Endothelial cell of umbilical vein (primary cell): ENCODE measurements at regions not wholly inside any gene's neighbourhood (a gene's known extent, or its start where the extent isn't known, plus 50 kb on each side); places are given as distances from the start of the nearest gene placed in this dataset.

Source experiments
- BruUV-seq: library from RNA; stranded (reverse); fragments of 400-500 nt; replicated peaks from 2 replicates; lab custom pipeline; 2021; lab: Mats Ljungman, UMichigan
- CTCF ChIA-PET: fragments of 300-600, 350-600 bp; sonication (Branson Sonifier 250); formaldehyde crosslinking; loops from one replicate; lab custom pipeline; 2021; ENCODE audit warnings: antibody characterized with exemption, inconsistent platforms; lab: Charles Lee
- POLR2A ChIA-PET: fragments of 300-600, 350-600 bp; sonication (Branson Sonifier 250); formaldehyde crosslinking; loops from one replicate; lab custom pipeline; 2021; ENCODE audit warnings: antibody characterized with exemption, inconsistent platforms; lab: Charles Lee
- DNase-seq: peaks from one replicate; pipeline ENCODE4 v3.0.0-alpha.2; 2011; ENCODE audit warnings: low read depth, low spot score
- FAIRE-seq: peaks from 2 replicates; lab custom pipeline; 2011; peaks lifted over from hg19 to GRCh38; lab: Jason Lieb, UNC
- H2AFZ ChIP-seq: 2 replicates; pipeline ENCODE4 v1.6.0; 2012; ENCODE audit warnings: low read depth, low read length, control low read depth, inconsistent platforms
- H3K27ac ChIP-seq: 2 replicates; pipeline ENCODE4 v1.5.1; 2011; ENCODE audit warnings: low read depth, mild to moderate bottlenecking, control low read depth, low read length, moderate library complexity; ENCODE audit not compliant: insufficient read depth
- H3K27me3 ChIP-seq, 2 experiments: 2 replicates each; pipeline versions ENCODE4 v1.6.0 to v1.6.1; 2011; ENCODE audit warnings: low read length in 2 of 2, mixed read lengths in 1 of 2; ENCODE audit not compliant: control insufficient read depth in 2 of 2, insufficient read depth in 2 of 2
- H3K36me3 ChIP-seq, 2 experiments: 2 replicates in 1 of 2; 3 replicates in 1 of 2; pipeline ENCODE4 v1.5.1; 2011; ENCODE audit warnings: low read length in 2 of 2, mild to moderate bottlenecking in 1 of 2, moderate library complexity in 1 of 2; ENCODE audit not compliant: control insufficient read depth in 2 of 2, insufficient read depth in 2 of 2; ENCODE audit errors: extremely low read depth in 1 of 2
- H3K4me1 ChIP-seq: 3 replicates; pipeline ENCODE4 v1.5.1; 2011; ENCODE audit warnings: mild to moderate bottlenecking, low read length; ENCODE audit not compliant: control insufficient read depth, insufficient read depth; ENCODE audit errors: extremely low read depth
- H3K4me2 ChIP-seq: 2 replicates; pipeline ENCODE4 v1.6.1; 2011; ENCODE audit warnings: low read length, control low read depth, mixed read lengths; ENCODE audit not compliant: insufficient read depth
- H3K4me3 ChIP-seq, 3 experiments: fragments of 200-600 bp in 1 of 3; sonication (generic), shearing (Covaris generic) in 1 of 3; replicated peaks in 1 of 3; 2 replicates each; pipeline ENCODE4 v1.5.1; 2011 to 2016; ENCODE audit warnings: control low read depth in 3 of 3, low read length in 3 of 3, mild to moderate bottlenecking in 2 of 3, inconsistent platforms in 1 of 3, low read depth in 1 of 3, moderate library complexity in 1 of 3; ENCODE audit not compliant: insufficient read depth in 1 of 3
- H3K79me2 ChIP-seq: 2 replicates; pipeline ENCODE4 v1.6.0; 2012; ENCODE audit warnings: low read length, inconsistent platforms; ENCODE audit not compliant: control insufficient read depth, insufficient read depth
- H3K9ac ChIP-seq: replicated peaks from 2 replicates; pipeline ENCODE3; 2011; ENCODE audit warnings: low read length, control low read depth; ENCODE audit not compliant: insufficient read depth; ENCODE audit errors: extremely low read depth
- H3K9me1 ChIP-seq: replicated peaks from 3 replicates; pipeline ENCODE4 v1.6.0; 2011; ENCODE audit warnings: mild to moderate bottlenecking, low read length; ENCODE audit not compliant: control insufficient read depth, insufficient read depth; ENCODE audit errors: extremely low read depth
- H3K9me3 ChIP-seq: replicated peaks from 2 replicates; pipeline ENCODE4 v1.5.1; 2012; ENCODE audit warnings: low read length, inconsistent platforms; ENCODE audit not compliant: control insufficient read depth, insufficient read depth
- H4K20me1 ChIP-seq: replicated peaks from 2 replicates; pipeline ENCODE3; 2011; ENCODE audit warnings: mild to moderate bottlenecking, low read length; ENCODE audit not compliant: control insufficient read depth, insufficient read depth; ENCODE audit errors: extremely low read depth
- EZH2 ChIP-seq: IDR thresholded peaks from 2 replicates; pipeline ENCODE4 v1.6.1; 2012; ENCODE audit warnings: borderline replicate concordance, low read depth, mild to moderate bottlenecking, moderate library complexity, low read length, inconsistent platforms; ENCODE audit not compliant: severe bottlenecking
- FOS ChIP-seq: IDR thresholded peaks from 2 replicates; pipeline ENCODE4 v1.6.1; 2011; ENCODE audit warnings: mild to moderate bottlenecking, low read length, moderate library complexity, borderline replicate concordance; ENCODE audit not compliant: insufficient read depth
- GATA2 ChIP-seq: IDR thresholded peaks from 2 replicates; pipeline ENCODE4 v1.7.0; 2011; ENCODE audit warnings: low read depth, mild to moderate bottlenecking, moderate library complexity, mixed read lengths, low read length; ENCODE audit not compliant: insufficient read length, insufficient read depth
- JUN ChIP-seq: IDR thresholded peaks from 2 replicates; pipeline ENCODE4 v1.6.1; 2011; ENCODE audit warnings: borderline replicate concordance, low read depth; ENCODE audit not compliant: insufficient read length, insufficient read depth
- MYC ChIP-seq: IDR thresholded peaks from one replicate; pipeline ENCODE4 v1.6.1; 2011; ENCODE audit warnings: mild to moderate bottlenecking, low read depth, low read length
- POLR2A ChIP-seq: IDR thresholded peaks from 2 replicates; pipeline ENCODE4 v1.6.1; 2012; ENCODE audit warnings: low read depth, mild to moderate bottlenecking, control low read depth, low read length
- POLR2AphosphoS5 ChIP-seq: IDR thresholded peaks from 2 replicates; pipeline ENCODE4 v1.6.1; 2012; ENCODE audit warnings: low read depth, mild to moderate bottlenecking, control low read depth, low read length, moderate library complexity; ENCODE audit not compliant: insufficient read depth
- dilution Hi-C: fragments of 300-500 bp; cut with MboI; formaldehyde crosslinking; loops from one replicate; pipeline ENCODE4 v1.15.0; 2019; ENCODE audit warnings: low sequenced_read_pairs; ENCODE audit not compliant: extremely low pct_ligation_motif_present
- intact Hi-C: fragments of 100-400 bp; cut with micrococcal nuclease; formaldehyde crosslinking; loops from one replicate; pipeline ENCODE4 v1.10.0; 2022
- TF ChIP-seq, protein P1 (sequence below): IDR thresholded peaks from 2 replicates; pipeline ENCODE4 v1.6.1; 2011; ENCODE audit not compliant: insufficient read depth, insufficient read length
- TF ChIP-seq, protein P2 (sequence below), 2 donors: IDR thresholded peaks; 1 replicate in 1 of 2; 2 replicates in 1 of 2; pipeline ENCODE4 v1.5.1; 2011; ENCODE audit warnings: low read length in 2 of 2, mild to moderate bottlenecking in 2 of 2, moderate library complexity in 2 of 2, control low read depth in 1 of 2, inconsistent platforms in 1 of 2, low read depth in 1 of 2; ENCODE audit not compliant: insufficient read depth in 1 of 2; ENCODE audit errors: extremely low read depth in 1 of 2

GRCh38 chr11:116059919-116060318 lies 555.7 kb upstream of the CADM1 start:
- Histone ChIP-seq H4K20me1 (no peaks in the 10 kb centered on the region), H3K9me1 (no peaks in the 10 kb centered on the region), H2AFZ (no peak overlapping the region), H3K79me2 (no peaks in the 10 kb centered on the region), H3K27ac (no peak overlapping the region), H3K27me3 (no peaks in the 10 kb centered on the region), H3K9me3 (peaks cover 2% of the 10 kb centered on the region), H3K9ac (no peak overlapping the region), H3K4me2 (no peak overlapping the region), H3K4me3 (no peak overlapping the region), H3K36me3 (no peaks in the 10 kb centered on the region), H3K4me1 (no peaks in the 10 kb centered on the region)
- CTCF ChIA-PET: interaction anchor here (0.7 kb wide), 1 partner anchor 1620 kb away, joined by 3 read pairs; no protein-coding TSS in a partner anchor
- intact Hi-C loops: no loop called here
- POLR2A ChIA-PET: no interaction called here
- no peak for FAIRE-seq
- TF ChIP-seq, protein P1, sequence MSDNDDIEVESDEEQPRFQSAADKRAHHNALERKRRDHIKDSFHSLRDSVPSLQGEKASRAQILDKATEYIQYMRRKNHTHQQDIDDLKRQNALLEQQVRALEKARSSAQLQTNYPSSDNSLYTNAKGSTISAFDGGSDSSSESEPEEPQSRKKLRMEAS: no peak
- TF ChIP-seq MYC: no peak
- no peak for TF ChIP-seq POLR2A
- no peak for TF ChIP-seq POLR2AphosphoS5
- no peak for TF ChIP-seq JUN
- TF ChIP-seq FOS: no peak
- TF ChIP-seq EZH2: no peak
- no peak for TF ChIP-seq GATA2
- TF ChIP-seq, protein P2, sequence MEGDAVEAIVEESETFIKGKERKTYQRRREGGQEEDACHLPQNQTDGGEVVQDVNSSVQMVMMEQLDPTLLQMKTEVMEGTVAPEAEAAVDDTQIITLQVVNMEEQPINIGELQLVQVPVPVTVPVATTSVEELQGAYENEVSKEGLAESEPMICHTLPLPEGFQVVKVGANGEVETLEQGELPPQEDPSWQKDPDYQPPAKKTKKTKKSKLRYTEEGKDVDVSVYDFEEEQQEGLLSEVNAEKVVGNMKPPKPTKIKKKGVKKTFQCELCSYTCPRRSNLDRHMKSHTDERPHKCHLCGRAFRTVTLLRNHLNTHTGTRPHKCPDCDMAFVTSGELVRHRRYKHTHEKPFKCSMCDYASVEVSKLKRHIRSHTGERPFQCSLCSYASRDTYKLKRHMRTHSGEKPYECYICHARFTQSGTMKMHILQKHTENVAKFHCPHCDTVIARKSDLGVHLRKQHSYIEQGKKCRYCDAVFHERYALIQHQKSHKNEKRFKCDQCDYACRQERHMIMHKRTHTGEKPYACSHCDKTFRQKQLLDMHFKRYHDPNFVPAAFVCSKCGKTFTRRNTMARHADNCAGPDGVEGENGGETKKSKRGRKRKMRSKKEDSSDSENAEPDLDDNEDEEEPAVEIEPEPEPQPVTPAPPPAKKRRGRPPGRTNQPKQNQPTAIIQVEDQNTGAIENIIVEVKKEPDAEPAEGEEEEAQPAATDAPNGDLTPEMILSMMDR (IDR thresholded peaks at IDR 0.05; ENCODE audit: extremely low read depth in 1 of 2, insufficient read depth in 1 of 2, low read depth in 1 of 2, low read length in 2 of 2): no peak
- no TSS peak for BruUV-seq
- dilution Hi-C loops: no loop called here
- DNase-seq: no peak
